Renal cortical epithelial cell (primary cell): ENCODE measurements at regions not wholly inside any gene's neighbourhood (a gene's known extent, or its start where the extent isn't known, plus 50 kb on each side); places are given as distances from the start of the nearest gene placed in this dataset.
"Not testable (repeated sequence)": the region's sequence is repeated elsewhere in the genome, so short reads cannot be mapped to it uniquely, and the experiment has no call there.

Experiments
- DNase-seq: peaks from one replicate; pipeline ENCODE4 v3.0.0-alpha.2; 2011; ENCODE audit warnings: low read depth

DNA sequence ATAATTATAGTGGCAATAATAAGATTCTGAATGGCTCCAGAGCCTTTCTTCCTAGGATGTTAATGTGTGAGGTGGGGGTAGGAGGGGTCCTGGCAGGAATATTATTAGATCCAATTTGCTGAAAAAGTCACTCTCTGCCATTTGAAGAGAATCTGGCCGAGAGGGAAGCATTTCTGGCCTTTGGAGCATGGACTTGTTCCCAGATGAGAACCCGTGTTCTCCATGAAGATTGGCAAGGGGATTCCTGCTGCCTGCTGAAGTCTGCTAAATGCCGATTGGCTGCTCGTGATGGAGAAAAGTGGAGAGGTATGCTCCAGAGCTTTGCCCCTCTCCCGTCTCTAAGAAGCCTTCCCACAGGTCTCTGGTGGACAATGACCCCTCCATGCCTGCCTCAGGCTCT, 135.6 kb downstream of the TRIM43 start:
- DNase-seq = not testable (repeated sequence)

DNA sequence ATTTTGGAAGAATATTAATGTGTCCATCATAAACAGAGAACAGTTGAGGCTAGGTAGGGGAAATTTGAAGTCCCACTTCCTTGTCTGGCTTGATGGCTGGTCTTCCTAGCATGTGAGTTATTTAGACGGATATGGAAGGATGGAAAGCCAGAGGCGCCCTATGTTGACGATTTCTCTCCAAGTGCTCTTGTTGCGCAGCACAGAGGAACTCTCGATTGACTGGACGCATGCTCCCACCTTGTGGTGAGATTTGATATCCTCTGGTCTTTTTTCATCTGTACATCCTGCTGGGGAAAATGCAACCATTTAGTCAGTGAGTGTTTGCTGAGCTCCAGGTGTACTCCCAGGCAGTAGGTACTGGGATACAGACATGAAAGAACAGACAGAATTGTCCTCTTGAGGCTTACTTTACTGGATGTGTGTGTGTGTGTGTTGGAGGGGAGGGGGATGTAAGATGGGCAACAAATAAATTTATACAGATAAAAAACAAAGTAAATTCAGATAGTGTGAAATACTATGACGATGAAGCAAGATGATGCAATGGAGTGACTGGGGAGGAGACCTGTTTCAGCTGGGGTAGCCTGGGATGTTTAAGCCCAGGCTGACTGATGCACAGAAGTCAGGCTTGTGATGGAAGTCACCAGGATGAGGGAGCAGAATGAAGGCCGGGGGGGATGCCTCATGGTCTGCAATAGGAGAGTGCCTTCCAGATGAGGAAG, 137.2 kb downstream of the TRIM43 start:
- peak; percentile 87 for DNase-seq

- DNase-seq = no peak
Observed at GRCh38 chr2:95729597-95729955, 137.8 kb downstream of the TRIM43 start.

DNA sequence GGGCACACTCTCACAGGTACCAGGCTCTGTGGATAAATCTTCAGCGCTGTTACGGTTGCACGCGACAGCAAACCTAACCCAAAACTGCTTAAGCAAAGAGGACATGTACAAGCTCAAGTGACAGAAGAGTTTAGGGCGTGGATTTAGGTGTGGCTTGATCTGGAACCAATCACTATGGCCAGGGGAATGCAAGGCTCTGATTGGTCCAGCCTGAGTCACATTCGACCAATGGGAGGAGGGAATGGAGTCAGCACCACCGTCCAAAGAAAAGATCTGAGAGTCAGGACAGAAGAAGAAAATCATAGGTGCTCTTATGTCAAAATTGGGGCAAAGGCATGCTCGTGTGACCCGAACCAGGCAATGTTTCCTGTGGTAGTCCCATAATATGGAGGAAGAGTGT, 139.0 kb downstream of the TRIM43 start:
- no peak for DNase-seq

GRCh38 chr2:95734976-95735890, 143.4 kb downstream of the TRIM43 start:
- no peak for DNase-seq

- no peak for DNase-seq
Observed at GRCh38 chr2:95738301-95738700, 146.5 kb downstream of the TRIM43 start.

DNA sequence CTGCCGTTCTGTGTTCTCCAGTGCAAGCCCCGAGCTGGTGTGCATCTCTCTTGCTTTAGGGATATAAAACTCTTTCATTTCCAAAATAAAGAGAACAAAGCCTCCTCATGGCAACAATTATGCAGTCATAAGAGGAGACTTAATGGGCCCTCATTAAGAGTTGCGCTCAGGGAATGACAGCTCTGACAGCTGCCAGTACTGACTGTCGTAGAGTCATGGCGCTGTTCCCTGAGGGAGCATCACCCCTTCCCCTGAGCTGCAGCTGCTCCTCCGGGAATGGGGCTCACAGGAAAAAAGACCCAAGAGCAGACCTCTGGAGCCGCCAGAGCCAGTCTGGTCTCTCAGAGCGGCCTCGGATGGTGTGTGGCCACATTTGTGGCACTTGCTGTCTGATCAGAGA, 160.3 kb downstream of the TRIM43 start:
- DNase-seq = not testable (repeated sequence)

GRCh38 chr2:95753812-95754211, 162.0 kb downstream of the TRIM43 start:
- DNase-seq = not testable (repeated sequence)

- DNase-seq = not testable (repeated sequence)
Observed at GRCh38 chr2:95754213-95754612, 162.4 kb downstream of the TRIM43 start.

GRCh38 chr2:95754819-95755563, 163.2 kb downstream of the TRIM43 start:
- DNase-seq = not testable (repeated sequence)

DNA sequence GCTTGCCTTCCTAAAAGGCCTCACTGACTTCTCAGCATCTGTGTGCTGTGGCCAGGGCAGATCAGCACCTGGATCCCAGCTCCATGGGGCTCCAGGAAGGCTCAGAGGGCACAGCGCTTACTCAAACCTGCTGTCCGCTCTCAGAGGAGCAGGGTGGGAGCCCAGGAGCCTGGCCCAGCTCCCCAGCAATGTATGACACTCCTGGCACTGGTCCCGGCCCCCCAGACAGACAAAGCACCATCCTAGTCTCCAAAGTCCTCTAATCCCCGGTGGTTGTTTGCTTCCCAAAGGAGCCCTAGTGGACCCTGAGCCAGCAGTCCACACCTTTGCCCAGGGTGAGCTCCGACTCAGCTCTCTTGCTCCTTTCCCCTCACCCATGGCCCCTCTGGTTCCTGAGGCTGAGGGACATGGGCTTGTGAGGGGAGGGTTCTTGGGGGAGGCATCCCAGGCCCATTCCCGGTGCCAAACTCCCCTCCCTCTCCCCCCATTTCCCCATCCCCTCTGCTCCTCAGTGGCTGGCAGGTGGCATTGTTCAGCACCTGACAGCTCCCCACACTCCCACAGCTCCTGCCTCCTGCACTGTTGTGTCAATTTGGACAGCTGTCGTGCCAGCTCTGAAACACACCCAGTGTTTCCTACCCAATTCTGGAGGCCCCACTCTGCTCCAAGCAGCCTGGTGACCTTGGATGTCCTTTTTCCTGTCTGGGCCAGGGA, 164.3 kb downstream of the TRIM43 start:
- DNase-seq = not testable (repeated sequence)

DNA sequence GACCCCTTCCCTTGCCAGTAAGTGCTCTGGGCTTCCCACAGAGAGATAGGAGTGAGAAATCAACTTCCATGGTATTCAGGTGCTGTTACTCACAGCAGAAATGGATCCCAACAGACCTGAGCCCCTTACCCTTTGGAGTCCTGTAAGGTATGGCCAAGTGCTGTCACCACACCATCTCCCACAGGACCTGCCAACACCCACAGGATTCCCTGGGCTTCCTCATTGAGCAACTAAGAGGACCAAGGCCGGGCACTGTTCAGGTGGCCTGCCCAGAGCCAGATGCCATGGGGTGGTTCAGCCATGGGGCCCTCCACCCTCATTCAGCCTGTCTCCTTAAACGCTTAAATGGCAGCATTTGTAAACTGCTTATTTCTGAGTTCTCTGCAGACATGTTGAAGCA, 166.2 kb downstream of the TRIM43 start:
- DNase-seq = no peak

DNA sequence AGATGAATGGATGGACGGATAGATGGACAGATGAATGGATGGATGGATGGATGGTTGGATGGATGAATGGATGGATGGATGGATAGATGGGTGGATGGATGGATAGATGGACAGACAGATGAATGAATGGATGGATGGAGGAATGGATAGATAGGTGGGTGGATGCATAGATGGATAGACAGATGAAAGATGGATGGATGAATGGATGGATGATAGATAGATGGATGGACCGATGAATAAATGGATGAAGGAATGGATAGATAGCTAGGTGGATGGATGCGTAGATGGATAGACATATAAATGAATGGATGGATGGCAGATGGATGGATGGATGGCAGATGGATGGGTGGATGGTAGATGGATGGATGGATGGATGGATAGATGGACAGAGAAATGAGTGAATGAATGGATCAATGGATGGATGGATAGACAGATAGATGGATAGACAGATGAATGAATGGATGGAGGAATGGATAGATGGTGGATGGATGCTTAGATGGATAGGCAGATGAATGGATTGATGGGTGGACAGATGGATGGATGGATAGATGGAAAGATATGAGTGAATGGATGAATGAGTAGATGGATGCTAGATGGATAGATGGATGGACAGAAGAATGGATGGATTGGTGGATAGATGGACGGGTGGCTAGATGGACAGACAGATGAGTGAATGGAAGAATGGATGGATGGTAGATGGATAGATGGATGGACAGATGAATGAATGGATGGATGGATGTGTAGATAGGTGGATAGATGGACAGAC, 167.9 kb downstream of the TRIM43 start:
- no peak for DNase-seq

DNA sequence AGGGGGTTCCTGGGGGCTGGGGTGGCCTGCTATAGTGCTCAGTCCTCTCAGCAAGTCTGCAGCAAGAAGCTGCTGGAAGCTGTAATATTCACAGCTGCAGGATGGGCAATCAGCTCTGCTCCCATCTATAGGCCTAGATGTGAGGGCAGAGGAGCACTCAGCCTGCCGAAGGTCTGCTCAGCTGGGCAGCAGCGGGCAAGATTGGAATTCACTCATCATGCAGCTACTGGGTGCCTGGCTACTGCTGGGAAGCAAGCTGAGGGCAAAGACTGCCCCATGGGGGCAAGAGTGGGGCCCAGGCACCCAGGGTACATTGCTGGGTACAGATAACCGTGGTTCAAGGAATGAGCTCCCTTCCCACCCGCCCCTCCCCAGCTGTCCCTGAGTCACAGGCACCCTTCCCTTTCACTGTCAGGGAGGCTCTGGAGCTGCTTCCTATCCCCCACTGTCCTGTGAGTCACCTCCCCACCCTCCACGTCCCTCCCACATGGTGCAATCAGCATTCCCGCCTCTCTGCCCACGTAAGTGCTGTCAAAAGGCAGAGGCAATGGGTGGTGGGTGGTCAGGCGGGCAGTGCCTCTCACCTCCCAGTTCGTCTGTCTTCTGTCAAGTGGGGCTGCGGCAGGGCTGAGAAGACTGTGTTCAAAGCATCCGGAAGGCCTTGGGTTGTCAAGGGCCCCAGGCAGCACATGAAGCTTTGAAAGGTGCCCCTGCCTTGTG, 169.2 kb downstream of the TRIM43 start:
- DNase-seq = peak; percentile 74

DNA sequence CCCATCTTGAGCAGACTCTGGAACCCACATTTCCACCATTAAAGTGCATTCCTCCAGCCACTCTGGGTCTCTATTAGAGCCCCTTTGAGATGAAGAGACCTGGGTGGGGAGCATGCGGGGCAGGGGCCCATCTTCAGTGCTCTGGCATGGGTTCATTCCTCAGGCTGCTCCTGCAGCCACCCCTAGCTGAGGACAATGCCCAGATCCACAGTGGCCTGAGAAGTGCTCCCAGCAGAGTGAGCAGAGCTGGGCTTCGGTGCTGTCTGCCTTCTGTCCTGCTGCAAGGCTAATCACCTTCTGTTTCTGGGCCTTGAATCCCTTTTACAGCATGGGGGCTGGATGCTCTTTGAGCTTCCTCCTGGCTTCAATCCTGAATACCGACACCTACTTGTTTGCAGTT, 169.8 kb downstream of the TRIM43 start:
- DNase-seq = no peak

GRCh38 chr2:95762023-95763021, 170.5 kb downstream of the TRIM43 start:
- DNase-seq = not testable (repeated sequence)

DNA sequence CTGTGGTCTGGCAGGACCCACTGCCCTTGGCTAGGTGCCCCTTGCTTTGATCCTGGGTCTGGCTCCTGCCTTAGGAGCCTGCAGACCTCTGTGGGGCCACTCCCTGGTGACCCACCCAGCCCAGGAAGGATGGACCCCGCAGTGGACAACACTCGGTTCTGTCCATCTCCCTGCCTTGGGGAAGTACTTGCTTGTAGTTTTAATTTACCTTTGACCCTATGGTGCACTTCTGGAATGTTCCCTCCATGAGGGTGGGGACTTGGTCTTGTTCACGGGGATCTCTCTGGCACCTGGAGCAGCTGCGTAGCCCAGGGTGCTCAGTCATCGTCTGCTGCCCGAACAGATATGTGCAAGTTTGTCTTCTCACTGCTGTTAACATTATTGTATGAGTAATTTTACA, 171.3 kb downstream of the TRIM43 start:
- not testable (repeated sequence) for DNase-seq

DNA sequence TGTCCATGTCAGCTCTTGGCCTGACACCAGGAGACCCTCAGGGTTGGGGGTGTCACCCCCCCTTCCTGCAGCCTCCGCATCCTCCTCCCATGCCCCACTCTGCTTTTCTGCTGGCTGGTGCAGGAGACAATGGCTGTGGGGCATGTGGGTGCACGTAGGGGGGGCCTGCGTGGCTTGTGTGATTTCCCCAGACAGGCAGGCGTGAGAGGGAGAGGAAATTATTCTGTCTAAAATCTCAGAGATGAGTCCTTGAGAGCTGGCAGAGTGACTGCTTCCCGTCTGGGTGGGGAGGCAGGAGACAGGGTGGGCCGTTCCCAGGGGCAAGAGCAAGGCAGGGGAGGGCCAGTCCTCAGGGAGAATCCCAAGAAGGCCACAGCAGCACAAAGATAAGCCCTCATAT, 173.2 kb downstream of the TRIM43 start:
- not testable (repeated sequence) for DNase-seq
